SU-DHL-6 (cell line): ENCODE measurements at regions not wholly inside any gene's neighbourhood (a gene's known extent, or its start where the extent isn't known, plus 50 kb on each side); places are given as distances from the start of the nearest gene placed in this dataset.

Experiments used
- H2AFZ ChIP-seq: fragments of 200-600 bp; sonication (generic); 2 replicates; pipeline ENCODE4 v1.6.1; 2014; ENCODE audit warnings: low read depth, mild to moderate bottlenecking, moderate library complexity, mixed read lengths, antibody characterized with exemption, low read length; ENCODE audit not compliant: severe bottlenecking
- H3F3A ChIP-seq: fragments of 200-600 bp; shearing (Covaris generic); 2 replicates; pipeline ENCODE4 v1.6.0; 2016; ENCODE audit warnings: antibody characterized with exemption, mild to moderate bottlenecking; ENCODE audit not compliant: insufficient read depth
- H3K27ac ChIP-seq: fragments of 200-600 bp; sonication (generic); 2 replicates; pipeline ENCODE4 v1.5.1; 2016; ENCODE audit warnings: low read depth, mild to moderate bottlenecking, low read length, moderate library complexity, mixed read lengths
- H3K27me3 ChIP-seq: fragments of 200-600 bp; sonication (generic), shearing (Covaris generic); 2 replicates; pipeline ENCODE4 v1.6.0; 2014; ENCODE audit warnings: mild to moderate bottlenecking, low read length
- H3K36me3 ChIP-seq: fragments of 200-600 bp; sonication (generic); 2 replicates; pipeline ENCODE4 v1.6.1; 2014; ENCODE audit warnings: mild to moderate bottlenecking, low read length, mixed read lengths
- H3K4me2 ChIP-seq: fragments of 300-600, 200-600 bp; shearing (Covaris generic), sonication (generic); 2 replicates; pipeline ENCODE4 v1.6.0; 2014; ENCODE audit warnings: low read length, low read depth, mild to moderate bottlenecking; ENCODE audit not compliant: poor library complexity, severe bottlenecking
- H3K4me3 ChIP-seq: fragments of 200-600 bp; sonication (generic); 2 replicates; pipeline ENCODE4 v1.5.1; 2014; ENCODE audit warnings: antibody characterized with exemption, low read length, mild to moderate bottlenecking, mixed read lengths; ENCODE audit not compliant: insufficient read depth, poor library complexity, severe bottlenecking
- H3K79me2 ChIP-seq: fragments of 200-600 bp; sonication (generic); 2 replicates; pipeline ENCODE4 v1.6.1; 2014; ENCODE audit warnings: mild to moderate bottlenecking, low read length, moderate library complexity; ENCODE audit not compliant: insufficient read depth
- H3K9ac ChIP-seq: fragments of 200-600 bp; sonication (generic); 2 replicates; pipeline ENCODE4 v1.7.0; 2014; ENCODE audit warnings: mild to moderate bottlenecking, low read length
- H3K9me2 ChIP-seq: fragments of 200-600 bp; sonication (generic); replicated peaks from 2 replicates; pipeline ENCODE4 v1.6.1; 2014; ENCODE audit warnings: low read length; ENCODE audit not compliant: insufficient read depth
- H3K9me3 ChIP-seq: fragments of 200-600 bp; sonication (generic); 2 replicates; pipeline ENCODE4 v1.6.1; 2014; ENCODE audit warnings: low read length, mixed read lengths; ENCODE audit not compliant: insufficient read depth
- H4K20me1 ChIP-seq: fragments of 200-600 bp; sonication (generic); 2 replicates; pipeline ENCODE4 v1.6.1; 2014; ENCODE audit warnings: low read depth, mild to moderate bottlenecking, antibody characterized with exemption, low read length, moderate library complexity, mixed read lengths
- EZH2phosphoT487 ChIP-seq: fragments of 200-600 bp; sonication (generic), shearing (Covaris generic); conservative IDR thresholded peaks from 2 replicates; pipeline ENCODE4 v1.6.1; 2018; ENCODE audit warnings: mild to moderate bottlenecking, antibody characterized with exemption, low read length, moderate library complexity, mixed read lengths
- TF ChIP-seq, protein P1 (sequence below): fragments of 200-600 bp; sonication (generic); IDR thresholded peaks from one replicate; pipeline ENCODE4 v1.5.1; 2017; ENCODE audit warnings: antibody characterized with exemption, mild to moderate bottlenecking, low read length, moderate library complexity; ENCODE audit not compliant: insufficient read depth, poor library complexity, severe bottlenecking

DNA sequence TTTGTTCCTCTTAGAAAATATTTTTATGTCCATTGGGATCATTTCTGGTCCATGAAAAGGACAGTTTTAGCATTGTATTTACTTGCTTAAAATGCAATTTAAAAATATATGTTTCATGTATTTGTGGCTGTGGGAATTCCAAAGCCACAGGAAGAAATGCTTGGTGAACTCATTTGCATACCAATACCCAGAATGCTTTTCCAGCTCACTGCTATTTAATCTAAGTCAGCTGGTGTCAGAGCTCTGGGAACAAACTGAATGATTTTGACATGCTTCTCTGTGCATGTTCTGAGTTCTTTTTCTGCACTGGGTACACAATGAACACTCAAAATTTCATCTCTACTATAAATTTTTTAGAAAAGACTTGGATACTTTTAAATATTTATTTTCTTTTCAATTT, 482.8 kb upstream of the ARRDC3 start:
- H3K27ac ChIP-seq = no peak overlapping the region
- no peak overlapping the region for H2AFZ ChIP-seq
- no peak overlapping the region for H3K4me2 ChIP-seq
- no peaks in the 10 kb centered on the region for H3K9me2 ChIP-seq
- H3K9me3 ChIP-seq = no peaks in the 10 kb centered on the region
- no peak for TF ChIP-seq EZH2phosphoT487
- TF ChIP-seq, protein P1, sequence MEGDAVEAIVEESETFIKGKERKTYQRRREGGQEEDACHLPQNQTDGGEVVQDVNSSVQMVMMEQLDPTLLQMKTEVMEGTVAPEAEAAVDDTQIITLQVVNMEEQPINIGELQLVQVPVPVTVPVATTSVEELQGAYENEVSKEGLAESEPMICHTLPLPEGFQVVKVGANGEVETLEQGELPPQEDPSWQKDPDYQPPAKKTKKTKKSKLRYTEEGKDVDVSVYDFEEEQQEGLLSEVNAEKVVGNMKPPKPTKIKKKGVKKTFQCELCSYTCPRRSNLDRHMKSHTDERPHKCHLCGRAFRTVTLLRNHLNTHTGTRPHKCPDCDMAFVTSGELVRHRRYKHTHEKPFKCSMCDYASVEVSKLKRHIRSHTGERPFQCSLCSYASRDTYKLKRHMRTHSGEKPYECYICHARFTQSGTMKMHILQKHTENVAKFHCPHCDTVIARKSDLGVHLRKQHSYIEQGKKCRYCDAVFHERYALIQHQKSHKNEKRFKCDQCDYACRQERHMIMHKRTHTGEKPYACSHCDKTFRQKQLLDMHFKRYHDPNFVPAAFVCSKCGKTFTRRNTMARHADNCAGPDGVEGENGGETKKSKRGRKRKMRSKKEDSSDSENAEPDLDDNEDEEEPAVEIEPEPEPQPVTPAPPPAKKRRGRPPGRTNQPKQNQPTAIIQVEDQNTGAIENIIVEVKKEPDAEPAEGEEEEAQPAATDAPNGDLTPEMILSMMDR = no peak
- no peaks in the 10 kb centered on the region for H3K36me3 ChIP-seq
- no peaks in the 10 kb centered on the region for H4K20me1 ChIP-seq
- no peaks in the 10 kb centered on the region for H3K27me3 ChIP-seq
- H3K9ac ChIP-seq = no peak overlapping the region
- no peak overlapping the region for H3K4me3 ChIP-seq
- no peaks in the 10 kb centered on the region for H3K79me2 ChIP-seq
- no peaks in the 10 kb centered on the region for H3F3A ChIP-seq

DNA sequence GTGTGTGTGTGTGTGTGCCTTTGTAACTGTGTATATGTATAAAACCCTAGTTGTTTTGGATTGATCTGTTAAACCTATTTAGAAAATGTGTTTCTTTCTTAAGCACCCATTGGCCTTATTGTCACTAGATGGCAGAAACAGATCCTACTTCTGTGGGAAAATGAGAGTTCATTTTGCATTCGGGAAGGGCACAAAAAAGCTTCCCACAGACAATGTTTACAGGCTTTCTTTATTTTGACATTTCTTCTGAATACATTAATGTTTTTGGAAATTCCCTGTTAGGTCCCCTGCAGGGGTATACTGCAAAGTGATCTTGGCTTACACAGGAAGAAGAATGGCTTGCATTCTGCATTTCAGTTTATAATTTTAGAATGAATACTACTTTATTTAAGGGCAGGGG, 481.8 kb upstream of the ARRDC3 start:
- no peak overlapping the region for H3K4me3 ChIP-seq
- no peaks in the 10 kb centered on the region for H3K36me3 ChIP-seq
- no peaks in the 10 kb centered on the region for H3K27me3 ChIP-seq
- no peaks in the 10 kb centered on the region for H3K9me3 ChIP-seq
- H2AFZ ChIP-seq = no peak overlapping the region
- no peak overlapping the region for H3K4me2 ChIP-seq
- no peaks in the 10 kb centered on the region for H3K9me2 ChIP-seq
- no peak overlapping the region for H3K9ac ChIP-seq
- H3K79me2 ChIP-seq = no peaks in the 10 kb centered on the region
- no peak overlapping the region for H3K27ac ChIP-seq
- TF ChIP-seq EZH2phosphoT487 = no peak
- TF ChIP-seq, protein P1 = no peak
- no peaks in the 10 kb centered on the region for H4K20me1 ChIP-seq
- no peaks in the 10 kb centered on the region for H3F3A ChIP-seq

DNA sequence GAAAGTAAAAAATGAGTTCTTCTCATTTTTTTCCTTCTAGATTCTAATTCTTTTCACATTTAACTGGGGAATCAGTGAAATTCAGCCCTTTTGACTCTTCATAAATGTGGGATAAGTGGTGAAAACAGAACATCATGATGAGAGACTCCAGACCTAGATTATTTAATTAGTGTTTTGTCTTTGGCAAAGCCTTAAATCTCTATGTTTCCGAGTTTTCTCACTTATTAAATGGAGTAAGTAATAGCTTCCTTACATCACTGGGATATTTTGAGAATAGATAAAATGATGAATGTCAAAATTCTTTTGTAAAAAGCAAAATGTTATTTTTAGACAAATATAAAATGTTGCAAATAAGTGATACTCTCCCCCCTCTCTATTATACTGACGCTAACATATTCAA, 468.6 kb upstream of the ARRDC3 start:
- Histone ChIP-seq H3K4me3 (no peak overlapping the region), H3K79me2 (no peaks in the 10 kb centered on the region), H3K36me3 (no peaks in the 10 kb centered on the region), H3K27me3 (no peaks in the 10 kb centered on the region), H4K20me1 (no peaks in the 10 kb centered on the region), H3F3A (no peaks in the 10 kb centered on the region), H2AFZ (no peak overlapping the region), H3K9me2 (no peaks in the 10 kb centered on the region), H3K4me2 (no peak overlapping the region), H3K9me3 (no peaks in the 10 kb centered on the region), H3K27ac (no peak overlapping the region), H3K9ac (no peak overlapping the region)
- TF ChIP-seq, protein P1 = no peak
- no peak for TF ChIP-seq EZH2phosphoT487

DNA sequence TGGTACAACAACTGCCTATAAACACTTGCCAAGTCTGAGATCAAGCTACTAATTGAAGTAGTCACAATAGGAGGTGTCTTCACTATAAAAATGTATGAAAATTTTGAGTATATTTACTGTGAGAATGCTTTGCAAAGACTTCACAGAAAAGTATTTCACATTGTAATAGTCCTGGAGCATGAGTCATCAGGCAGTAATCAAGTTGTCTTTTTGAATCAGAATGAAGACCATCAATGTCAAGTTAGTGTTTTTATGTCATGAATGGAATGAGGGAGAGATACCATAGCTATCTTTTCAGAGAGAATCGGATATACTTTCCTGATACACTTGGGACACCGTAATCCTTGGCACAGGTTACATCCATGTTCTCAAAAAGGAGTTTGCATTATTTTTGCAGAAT, 466.9 kb upstream of the ARRDC3 start:
- no peaks in the 10 kb centered on the region for H3K36me3 ChIP-seq
- H2AFZ ChIP-seq = no peak overlapping the region
- no peak overlapping the region for H3K4me2 ChIP-seq
- H3K79me2 ChIP-seq = no peaks in the 10 kb centered on the region
- H3K27ac ChIP-seq = no peak overlapping the region
- no peaks in the 10 kb centered on the region for H3K27me3 ChIP-seq
- H4K20me1 ChIP-seq = no peaks in the 10 kb centered on the region
- TF ChIP-seq EZH2phosphoT487 = no peak
- TF ChIP-seq, protein P1 = no peak
- H3K9me2 ChIP-seq = no peaks in the 10 kb centered on the region
- no peaks in the 10 kb centered on the region for H3F3A ChIP-seq
- no peak overlapping the region for H3K9ac ChIP-seq
- H3K4me3 ChIP-seq = no peak overlapping the region
- no peaks in the 10 kb centered on the region for H3K9me3 ChIP-seq
